ENCODE measurements at regions not wholly inside any gene's neighbourhood (a gene's known extent, or its start where the extent isn't known, plus 50 kb on each side); places are given as distances from the start of the nearest gene placed in this dataset.

DNA sequence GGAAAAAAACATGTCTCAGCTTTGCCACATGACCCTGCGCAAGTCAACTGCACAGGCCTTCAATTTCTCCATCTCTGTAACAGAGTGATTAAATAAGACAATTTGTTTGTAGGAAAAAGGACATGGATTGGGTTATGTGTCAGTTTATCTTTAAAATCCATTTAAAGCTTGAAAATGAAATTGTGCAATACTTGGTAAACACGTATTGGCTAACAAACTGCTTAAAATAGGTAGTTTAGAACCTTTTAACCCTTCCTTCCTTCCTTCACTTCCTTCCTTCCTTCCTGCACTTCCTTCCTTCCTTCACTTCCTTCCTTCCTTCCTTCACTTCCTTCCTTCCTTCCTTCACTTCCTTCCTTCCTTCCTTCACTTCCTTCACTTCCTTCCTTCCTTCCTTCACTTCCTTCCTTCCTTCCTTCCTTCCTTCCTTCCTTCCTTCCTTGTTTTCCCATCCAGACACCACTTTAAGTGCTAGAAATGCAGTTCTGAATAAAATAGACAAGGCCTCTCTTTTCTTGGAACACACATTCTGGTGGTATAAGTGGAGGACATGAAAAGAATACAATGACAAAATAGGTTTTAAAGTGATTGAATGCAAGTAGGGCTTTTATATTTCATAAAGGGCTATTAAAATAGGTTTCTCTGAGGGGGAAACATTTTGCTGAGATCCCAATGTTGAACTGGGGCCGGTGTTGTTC is 130.2 kb upstream of the TP63 start:
- no peak for DNase-seq (ENCODE audit: low read depth)

DNA sequence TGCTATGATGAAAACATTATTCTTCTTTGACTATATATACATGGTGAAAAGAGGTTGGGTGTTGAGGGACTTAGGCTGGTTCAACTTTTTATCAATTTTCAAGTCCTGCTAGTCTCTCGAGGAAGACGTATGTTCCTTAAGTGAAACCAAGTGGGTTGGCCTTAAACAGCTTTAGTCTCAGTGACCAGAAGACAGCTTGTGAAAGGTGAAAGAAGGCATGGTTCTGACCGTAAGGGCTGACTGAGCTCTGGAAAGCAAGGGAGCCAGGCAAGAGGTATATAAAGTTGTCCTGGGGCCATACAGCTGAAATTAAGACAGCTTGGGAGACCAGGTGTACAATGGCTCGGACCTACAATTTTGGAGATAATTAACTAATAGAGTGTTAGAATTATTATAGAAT is 128.9 kb upstream of the TP63 start:
- no peak for DNase-seq (ENCODE audit: low read depth)

DNA sequence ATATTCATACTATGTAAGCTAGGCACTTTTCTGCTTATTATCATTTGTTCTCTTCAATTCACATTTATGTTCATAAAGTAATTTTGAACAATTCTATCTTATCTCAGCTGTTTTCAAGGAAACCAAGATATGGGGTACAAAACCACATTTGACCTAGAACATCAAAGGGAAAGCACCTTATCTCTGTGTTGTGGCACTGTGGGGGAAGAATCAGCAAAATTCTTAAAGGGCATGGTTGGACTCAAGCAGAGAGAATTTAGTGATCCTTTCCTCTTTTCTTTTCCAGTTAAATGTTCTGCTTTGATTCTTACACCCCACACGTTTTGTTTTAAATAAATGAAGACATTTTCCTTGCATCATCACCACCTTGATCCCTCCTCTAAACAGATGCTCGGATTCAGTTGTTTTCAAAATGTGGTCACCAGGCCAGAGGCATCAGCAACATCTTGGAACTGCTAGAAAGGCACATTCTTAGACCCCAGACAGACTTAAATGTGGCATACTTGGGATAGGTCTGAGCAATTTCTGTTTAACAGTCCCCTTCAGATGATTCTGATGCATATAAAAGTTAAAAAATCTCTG is 128.4 kb upstream of the TP63 start:
- DNase-seq (ENCODE audit: low read depth) = no peak

DNA sequence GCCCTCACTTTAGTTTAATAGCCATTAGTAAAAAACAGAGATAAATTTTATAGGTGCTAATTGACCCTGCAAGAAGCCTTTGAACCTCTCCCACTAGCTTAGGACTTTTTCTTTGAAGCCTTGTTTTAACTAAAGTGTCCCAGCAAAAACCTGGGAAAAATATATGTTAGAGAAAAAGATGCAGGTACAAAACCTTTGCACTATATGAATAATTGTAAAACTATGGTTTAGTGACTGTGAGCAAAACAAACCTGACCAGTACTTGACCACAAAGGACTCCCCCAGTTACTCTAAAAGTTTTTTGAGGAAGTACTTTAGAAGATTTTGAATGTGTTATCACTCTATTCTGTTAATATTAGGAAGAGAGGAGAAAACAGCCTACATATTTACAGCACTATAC is 123.3 kb upstream of the TP63 start:
- DNase-seq (ENCODE audit: low read depth) = no peak

DNA sequence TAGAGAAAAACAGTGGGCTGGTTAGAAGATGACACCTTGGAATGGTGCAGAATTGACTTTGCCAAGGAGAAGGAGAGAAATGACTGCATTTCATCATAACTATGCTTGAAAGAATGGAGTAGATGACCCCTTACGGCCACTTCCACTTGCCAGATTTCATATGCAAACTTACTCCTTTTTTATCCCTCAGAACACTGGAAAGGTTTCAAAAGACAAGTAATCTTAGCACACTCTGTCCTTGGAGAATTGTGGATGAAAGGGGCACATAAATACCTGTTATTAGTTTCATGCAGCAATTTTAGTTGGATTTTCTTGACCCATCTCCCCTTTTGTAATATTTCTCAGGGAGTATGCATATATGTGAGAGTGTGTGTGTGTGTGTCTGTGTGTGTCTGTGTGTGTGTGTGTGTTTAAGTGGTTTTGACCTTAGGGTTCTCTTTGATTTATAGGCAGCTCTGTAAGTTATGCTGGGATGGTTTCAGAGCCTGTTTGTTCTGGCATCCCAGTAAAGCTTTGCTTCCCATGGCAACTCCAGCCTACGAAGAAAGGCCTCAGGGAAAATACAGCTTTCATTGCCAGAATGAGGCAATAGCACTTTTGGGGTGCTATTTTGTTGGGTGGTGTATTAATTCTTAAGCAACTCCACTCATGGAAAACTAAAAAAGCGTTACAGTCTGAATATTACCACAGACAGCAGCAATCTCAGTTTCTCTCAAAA is 122.2 kb upstream of the TP63 start:
- DNase-seq (ENCODE audit: low read depth) = peak; percentile 43

- no peak for DNase-seq (ENCODE audit: low read depth)
These were observed 119.2 kb upstream of the TP63 start for GRCh38 chr3:189512039-189512438.

GRCh38 chr3:189512821-189513220 is 118.4 kb upstream of the TP63 start:
- DNase-seq (ENCODE audit: low read depth) = no peak

DNA sequence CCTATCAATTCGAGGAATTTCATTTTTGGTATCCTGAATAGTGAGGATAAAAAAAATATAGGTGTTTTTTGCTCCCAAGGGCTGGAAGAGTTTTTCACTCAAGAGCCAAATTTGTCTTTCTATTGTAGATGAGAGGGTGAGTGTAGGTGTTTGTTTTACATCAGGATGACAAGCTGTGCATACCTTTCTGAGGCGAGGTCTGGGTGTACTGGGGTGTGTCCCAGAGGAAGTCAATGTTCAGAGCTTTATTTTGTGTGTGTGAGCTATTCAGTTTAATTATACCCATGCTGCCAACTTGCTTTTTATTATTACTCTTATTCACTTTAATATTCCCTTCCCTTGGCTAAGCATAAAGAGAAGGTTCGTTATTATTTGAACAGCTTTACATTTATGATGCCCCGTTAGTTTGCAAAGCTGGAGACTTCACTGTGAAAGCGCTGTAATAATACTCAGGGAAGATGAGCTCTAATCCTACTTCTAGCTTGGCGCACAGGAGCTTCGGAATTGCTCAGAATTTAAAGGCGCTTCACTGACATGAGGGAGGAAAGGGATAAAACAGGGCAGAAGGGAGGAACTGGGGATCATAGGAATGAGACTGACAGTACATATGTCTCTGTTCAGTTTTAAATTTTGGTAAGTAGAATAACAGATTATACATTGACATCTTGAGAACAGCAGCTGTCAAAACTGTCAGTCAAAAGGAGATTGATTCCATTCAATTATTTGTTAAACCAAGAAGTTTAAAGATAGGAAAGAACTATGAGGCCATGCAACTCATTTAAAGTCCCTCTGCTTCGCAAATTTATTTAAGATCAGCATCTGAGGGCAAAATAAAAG is 117.7 kb upstream of the TP63 start:
- DNase-seq (ENCODE audit: low read depth) = no peak

- DNase-seq (ENCODE audit: low read depth) = no peak
These were observed 115.2 kb upstream of the TP63 start for GRCh38 chr3:189516039-189516438.

- no peak for DNase-seq (ENCODE audit: low read depth)
These were observed 113.2 kb upstream of the TP63 start for GRCh38 chr3:189517981-189518380.

DNA sequence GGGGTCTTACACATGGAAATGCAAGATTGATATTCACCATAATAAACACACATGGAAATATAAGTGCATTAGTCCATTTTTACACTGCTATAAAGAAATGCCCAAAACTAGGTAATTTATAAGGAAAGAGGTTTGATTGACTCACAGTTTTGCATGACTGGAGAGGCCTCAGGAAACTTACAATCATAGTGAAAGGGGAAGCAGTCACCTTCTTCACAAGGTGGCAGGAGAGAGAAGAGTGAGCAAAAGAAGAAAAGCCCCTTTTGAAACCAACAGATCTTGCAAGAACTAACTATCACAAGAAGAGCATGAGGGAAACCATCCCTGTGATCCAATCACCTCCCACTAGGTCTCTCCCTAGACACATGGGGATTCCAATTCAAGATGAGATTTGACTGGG is 111.7 kb upstream of the TP63 start:
- DNase-seq (ENCODE audit: low read depth) = no peak

- DNase-seq (ENCODE audit: low read depth) = no peak
These were observed 101.7 kb upstream of the TP63 start for GRCh38 chr3:189529468-189529867.

- no peak for DNase-seq (ENCODE audit: low read depth)
These were observed 101.2 kb upstream of the TP63 start for GRCh38 chr3:189529889-189530471.

- peak; percentile 94 for DNase-seq (ENCODE audit: low read depth)
These were observed 100.4 kb upstream of the TP63 start for GRCh38 chr3:189530822-189531221.

- no peak for DNase-seq (ENCODE audit: low read depth)
These were observed 99.9 kb upstream of the TP63 start for GRCh38 chr3:189531271-189531670.

DNA sequence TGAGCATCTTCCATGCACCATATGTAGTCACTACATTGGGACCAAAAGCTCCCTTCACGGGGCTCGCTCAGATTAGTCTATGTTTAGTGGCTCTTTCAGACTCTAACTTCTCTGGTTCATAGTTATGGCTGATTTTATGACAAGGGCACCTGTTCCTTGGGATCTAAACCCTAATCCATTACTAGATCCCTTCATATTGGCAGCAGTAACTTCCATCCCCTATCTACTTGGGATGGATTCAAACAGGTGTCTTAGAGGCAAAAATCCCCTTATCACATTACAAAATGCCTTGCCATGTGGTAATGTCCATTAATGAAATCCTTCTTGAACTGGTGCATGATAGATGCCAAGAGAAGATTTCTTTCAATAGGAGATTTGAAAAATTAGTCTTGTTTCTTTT is 96.7 kb upstream of the TP63 start:
- no peak for DNase-seq (ENCODE audit: low read depth)

- peak; percentile 46 for DNase-seq (ENCODE audit: low read depth)
These were observed 94.1 kb upstream of the TP63 start for GRCh38 chr3:189537135-189537534.

GRCh38 chr3:189547448-189547847 is 83.7 kb upstream of the TP63 start:
- no peak for DNase-seq (ENCODE audit: low read depth)

DNA sequence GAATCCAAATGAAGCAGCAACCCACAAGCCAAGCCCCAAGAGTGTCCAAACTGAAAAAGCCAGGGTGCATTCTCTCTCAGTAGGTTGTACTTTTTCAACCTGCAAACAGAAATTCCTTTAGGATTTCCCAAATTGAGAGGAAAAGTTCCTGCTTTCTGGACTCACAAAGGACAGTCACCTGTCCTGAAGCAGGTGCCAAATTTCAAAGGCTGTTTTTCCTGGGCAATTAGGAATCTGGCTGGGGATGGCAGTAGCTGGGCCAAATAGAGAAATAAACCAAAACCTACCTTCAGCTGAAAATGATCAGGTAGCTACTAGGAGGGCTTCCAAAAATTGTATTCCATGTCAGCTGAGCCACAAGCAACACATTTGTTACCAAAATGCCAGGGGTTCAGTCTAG is 83.1 kb upstream of the TP63 start:
- no peak for DNase-seq (ENCODE audit: low read depth)

- DNase-seq (ENCODE audit: low read depth) = no peak
These were observed 80.2 kb upstream of the TP63 start for GRCh38 chr3:189551007-189551406.

GRCh38 chr3:189554868-189555557 is 76.2 kb upstream of the TP63 start:
- DNase-seq (ENCODE audit: low read depth) = no peak

GRCh38 chr3:189555558-189555881 is 75.7 kb upstream of the TP63 start:
- no peak for DNase-seq (ENCODE audit: low read depth)
